CD4-positive, alpha-beta T cell treated with Interleukin-15 for 4 hours (primary cell): ENCODE measurements at regions not wholly inside any gene's neighbourhood (a gene's known extent, or its start where the extent isn't known, plus 50 kb on each side); places are given as distances from the start of the nearest gene placed in this dataset.

ENCODE experiments used
- DNase-seq: peaks from one replicate; pipeline ENCODE4 v3.0.0-alpha.2; 2020; ENCODE audit warnings: low spot score

DNA sequence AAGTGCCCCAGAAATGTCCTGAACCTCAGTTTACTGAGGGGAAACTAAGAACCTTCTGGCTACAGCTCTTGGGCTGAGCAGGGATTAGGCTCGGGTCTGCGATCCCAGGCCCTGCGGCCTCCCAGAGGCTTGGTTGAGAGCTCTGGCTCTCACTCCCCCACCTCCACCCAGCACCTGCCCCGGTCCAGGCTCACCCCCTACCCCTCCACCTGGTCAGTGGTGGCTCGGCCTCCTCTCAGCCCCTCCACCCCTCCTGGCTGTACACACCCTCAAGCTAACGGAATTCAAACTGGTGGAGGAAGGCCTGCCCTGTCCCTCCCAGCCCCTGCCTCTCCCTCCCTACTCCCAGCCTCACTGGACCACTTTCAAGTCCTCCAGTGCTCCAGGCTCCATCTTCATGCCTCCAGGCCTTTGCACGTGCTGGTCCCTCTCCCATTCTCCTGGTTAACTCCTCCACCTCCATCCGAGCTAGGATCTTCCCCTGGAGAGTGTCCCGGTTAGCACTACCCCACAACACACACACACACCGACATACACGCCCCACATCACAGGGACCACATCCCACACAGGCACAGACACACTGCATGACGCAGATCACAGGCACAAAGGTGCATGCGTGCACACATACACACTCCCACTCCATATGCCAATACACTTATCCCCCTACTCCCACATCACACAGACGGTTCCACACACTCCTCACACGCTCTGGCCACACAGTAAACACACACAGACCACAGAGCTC lies 130.9 kb downstream of the C9orf50 start:
- peak; percentile 54 for DNase-seq

DNA sequence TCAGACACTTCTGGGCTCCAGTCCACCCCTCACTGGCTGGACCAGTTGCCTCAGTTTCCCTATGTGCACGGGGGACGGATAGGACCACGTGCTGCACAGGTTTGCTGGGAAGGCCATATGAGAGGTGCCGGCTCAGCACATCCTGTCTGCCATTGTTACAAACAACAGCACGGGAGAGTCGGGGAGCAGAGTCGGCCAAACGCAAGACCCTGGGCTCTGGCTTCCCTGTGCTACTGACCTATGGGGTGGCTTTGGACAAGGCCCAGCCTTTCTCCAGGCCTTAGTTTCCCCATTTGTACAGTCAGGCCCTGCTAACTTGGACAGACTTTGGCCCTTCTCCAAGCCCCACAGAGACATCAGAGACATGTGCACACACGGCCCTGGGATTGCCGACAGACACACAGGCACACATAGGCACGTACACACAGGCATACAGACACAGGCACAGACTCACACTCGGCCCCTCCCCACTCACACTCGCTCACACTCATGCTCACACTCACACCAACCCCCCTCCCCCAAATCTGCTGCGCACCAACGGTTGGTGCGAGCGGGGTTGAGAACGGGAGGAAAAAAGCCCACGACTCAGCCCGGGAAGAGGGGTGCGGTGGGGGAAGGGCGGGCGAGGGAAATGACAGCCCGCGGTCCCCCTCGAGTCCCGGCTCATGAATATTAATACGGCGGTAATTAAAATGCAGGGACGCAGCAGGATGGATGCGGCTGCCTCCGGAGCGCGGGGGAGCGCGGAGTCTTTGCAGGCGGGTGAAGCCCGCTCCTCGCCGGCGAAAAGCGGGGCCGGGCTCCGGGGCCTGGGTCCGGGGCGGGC lies 133.0 kb downstream of the C9orf50 start:
- DNase-seq = peak; percentile 67

DNA sequence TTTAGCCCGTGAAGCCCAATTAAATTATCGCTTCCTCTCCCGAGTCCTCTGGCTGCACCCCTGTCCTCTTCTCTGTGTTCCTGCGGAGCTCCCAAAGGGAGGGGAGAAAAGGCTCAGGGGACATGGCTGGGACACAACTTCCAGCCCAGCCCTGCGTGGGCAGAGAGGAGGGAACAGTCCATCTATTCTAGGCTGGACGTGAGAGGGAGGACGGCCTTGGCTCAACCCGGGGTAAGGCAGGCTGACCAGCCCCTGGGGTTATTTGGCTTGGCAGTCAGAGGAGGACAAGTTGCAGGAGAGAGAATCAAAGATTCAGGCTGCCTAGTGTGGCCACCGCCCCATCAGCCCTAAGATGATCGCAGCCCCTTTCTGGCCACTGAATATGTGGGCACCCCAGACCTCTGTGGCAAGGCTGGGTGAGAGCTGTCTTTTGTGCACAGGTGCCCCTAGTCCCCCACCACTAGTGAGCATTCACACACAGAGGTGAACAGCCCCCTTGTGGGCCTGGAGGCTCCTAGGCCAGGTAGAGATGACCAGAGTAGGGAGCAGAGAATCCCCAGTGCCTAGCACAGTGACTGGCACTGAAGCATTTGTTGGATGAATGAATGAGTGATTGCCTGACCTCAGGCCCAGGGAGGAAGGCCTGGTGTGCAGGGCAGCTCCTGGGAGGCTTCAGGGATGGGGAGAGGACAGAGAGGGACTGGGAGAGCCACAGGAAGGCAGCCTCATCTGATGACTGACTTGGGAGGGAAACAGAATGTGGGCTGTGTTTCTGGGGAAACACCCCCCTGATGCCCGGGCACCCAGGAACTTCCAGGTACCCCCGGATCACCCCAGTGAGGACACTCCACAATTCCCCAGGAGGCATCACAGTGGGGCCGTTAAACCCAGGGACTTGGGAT lies 133.9 kb downstream of the C9orf50 start:
- no peak for DNase-seq

DNA sequence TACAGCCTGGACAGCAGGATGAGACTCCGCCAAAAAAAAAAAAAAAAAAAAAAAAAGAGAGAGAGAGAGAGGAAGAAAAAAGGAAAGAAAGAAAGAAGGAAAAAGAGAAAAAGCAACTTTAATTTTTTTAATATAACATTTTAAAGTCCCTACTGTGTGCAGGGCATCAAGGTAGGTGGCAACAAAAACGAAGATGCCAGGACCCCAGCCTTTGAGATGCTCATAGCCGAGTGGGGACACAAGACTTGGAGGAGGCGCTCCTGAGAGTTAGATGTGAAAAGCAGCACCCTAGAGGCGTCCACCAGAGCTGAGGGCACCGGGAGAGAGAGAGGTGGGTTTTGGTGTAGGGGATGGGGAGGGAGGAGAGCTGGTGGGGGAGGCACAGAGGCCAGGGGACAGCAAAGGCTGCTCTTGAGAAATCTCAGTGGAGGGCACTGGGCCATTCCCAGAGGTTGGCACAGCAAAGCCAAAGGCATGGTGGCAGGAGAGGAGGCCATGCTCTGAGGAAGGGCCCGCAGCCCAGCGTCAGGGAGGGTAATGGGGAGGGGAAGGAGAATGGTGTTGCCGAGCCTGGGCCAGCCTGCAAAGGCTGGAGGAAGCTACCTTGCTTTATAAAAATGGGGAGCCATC lies 135.6 kb downstream of the C9orf50 start:
- no peak for DNase-seq

DNA sequence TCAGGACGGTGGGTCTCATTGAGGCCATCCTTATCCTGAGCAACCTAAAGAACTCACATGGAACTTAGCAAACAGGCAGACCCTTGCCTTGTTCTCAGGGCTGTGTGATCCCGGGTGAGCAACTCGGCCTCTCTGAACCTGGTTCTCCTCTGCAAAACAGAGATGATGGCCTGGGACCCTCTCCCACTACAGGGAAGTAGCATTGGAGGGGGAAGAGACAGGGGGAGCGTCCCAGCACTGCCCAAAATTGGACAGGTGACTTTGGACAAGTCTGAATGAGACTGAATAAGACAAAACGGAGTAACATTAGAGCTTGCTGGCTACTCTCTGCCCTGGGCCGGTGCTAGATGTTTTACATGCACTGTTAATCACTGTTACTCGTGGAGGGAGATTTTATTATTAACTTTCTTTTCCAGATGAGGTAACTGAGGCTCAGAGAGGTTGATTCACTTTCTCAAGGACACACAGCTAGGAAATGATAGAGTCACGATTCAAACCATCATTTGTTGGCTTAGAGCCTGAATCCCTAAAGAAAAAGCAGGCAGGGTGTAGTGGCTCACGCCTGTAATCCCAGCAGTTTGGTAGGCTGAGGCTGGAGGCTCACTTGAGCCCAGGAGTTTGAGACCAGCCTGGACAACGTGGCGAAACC lies 136.4 kb downstream of the C9orf50 start:
- DNase-seq = no peak

DNA sequence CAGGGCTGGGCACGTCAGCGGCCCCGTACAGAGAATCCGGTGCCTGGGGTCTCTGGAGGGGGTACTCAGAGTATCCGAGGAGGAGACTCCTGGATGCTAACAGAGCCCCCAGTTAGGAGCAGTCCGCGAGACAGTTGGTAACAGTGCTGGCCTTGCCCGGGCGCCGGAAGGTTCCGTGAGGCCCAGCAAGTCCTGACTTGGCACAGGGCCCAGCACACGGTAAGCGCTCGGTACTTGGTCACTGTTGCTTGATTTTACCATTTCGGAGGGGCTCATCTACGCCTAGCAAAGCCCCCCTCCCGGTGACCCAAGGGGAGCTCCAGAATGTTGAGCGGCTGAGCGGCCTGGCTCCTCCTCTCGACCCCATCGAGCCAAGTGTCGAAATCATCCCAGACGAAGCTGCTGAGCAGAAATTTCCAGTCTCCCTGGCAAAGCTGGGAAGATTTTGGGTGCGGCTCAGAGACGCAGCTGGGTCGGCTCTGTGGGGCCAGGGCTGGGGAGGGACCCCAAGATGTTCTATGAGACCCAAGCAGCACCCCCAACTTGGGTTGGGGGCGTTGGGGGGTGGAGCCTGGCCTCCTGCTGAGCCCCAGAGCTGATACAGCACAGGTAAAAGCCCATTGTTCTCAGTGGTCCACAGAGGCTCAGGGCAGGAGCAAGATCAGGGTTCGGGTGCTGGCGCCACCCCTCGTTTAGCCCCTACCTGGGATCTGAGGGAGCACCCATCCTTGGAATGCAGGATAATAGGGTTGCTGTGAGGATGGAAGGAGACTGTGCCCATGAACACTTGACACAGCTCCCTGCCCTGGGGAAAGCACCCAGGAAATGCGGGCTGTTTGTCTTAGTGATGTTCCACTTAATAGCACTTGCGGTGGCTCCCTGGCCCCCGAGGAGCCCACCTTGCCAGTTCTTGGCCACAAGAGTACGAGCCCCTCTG lies 137.2 kb downstream of the C9orf50 start:
- DNase-seq = peak; percentile 43

DNA sequence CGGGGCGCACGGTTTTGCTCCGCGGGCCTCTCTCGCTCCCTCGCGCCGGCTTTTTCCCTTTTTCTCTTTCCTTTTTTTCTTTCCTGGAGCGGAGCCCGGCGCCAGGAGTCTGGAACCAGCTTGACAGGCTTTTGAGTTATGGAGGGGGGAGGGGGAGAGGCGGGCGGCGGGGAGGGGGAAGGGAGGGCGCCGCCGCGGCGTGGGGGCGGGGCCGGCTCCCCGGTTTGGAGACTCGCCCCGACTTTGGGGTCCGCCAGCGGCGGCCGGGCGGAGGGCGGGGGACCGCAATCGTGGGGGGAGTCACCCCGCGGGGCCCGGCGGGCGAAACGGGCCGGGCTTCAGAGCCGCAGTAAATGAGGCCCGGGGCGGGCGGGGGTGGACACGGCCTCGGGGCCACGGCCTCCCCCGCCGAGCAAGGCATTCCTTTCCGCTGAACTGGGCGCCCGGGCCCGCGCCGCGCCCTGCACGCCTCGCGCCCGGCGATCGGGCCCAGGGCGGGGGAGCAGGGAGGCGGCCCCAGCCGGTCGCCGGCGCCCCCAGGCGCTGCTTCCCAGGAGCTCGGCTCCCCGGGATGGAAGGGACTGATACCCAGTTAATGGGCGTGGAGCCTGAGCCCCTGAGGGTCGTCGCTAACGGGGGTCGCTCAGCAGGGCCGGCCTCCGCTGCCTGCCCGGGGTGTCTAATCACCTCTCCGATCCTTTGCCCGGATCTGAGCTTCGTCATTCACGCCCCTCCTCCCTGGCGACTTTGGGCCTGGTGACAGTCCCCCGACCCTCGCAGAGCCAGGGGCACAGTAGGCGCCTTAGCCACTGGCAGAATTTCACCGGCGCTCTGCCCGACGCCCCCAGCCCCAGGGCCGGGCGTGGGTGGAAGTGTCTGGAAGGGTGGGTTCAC lies 138.1 kb downstream of the C9orf50 start:
- no peak for DNase-seq

DNA sequence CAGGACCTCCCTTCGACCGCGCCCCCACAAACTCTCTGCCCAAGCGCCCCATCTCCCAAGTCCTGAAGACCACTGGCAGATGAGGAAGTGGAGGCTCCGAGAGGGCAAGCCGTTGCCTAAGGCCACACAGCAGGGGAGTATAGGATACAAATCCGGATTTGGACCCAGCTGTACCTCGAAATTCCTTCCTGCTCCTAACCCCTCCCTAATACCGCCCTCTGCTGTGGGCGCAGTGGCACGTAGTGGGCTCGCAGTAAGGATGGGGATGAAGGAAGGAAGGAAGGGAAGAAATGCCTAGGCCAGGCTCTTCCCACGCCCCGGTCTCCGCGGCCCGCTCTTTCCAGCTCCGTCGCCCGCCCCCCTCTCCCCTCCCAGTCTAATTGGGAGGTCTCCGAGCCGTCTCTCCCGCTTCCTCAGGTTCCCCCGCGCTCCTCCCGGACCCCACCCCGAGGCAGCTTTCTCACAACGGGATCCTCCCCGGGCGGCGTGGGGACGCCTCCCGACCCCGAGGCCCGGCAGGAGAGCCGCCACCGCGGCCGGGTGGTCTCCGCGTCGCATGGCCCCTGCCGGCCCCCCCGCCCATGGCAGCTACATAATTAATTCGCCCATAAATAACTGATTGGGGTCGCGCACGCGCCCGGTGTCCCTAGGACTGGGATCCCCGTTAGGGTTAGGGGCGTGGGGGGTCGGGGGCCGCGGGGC lies 138.9 kb downstream of the C9orf50 start:
- no peak for DNase-seq

DNA sequence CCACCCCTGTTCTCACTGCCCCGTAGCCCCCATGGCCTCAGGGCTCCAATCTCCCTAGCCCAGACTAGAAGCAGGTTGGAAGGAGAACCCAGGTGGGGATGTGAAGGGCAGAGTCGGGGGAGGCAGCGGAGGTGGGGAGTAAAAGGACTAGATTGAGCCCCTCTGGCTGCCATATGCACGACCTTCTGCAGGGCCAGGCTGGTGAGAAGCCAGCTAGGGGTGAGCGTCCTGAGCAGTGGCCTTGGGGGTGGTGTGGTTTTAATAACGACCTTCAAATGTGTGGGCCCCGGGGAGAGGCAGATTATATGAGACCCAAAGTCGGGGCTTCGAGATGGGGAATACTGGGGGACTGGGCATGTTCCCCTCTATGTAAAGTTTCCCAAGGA lies 139.5 kb downstream of the C9orf50 start:
- DNase-seq = no peak

DNA sequence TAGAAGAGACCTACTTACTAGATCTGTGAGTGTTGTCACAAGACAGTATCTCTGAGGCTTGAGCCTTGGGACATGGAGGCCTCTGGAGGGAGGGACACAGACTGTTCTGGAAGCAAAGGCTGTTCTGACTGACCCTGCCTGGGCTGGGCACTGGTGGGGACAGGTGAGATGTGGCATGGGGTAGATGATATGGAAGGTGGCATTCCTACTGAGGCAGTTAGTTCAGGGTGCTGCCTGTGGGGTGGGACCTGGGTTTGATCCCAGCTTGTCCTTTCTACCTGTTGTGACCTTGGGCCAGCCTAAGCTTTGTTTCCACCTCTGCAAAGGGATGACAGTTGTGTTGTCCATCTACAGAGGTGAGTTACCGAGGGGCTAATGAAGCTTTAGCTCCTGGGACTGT lies 140.2 kb downstream of the C9orf50 start:
- no peak for DNase-seq

DNA sequence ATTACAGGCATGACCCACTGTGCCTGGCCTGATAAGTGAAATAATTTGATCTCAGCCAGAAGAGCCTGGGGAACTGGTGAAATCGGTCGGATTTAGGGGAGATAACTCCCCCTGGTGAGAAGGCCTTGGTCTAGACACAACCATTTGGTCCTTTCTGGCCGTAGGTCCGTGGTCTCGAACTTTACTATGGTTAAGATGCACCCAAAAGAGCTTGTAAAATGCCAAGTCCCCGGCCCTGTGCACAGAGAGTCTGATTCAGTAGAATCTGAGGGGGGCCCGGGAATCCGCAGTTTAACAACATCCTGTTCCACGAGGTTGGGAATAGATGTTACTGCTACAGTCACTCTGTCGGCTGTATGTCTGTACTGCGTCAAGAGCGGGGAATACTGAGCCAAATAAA lies 140.7 kb downstream of the C9orf50 start:
- no peak for DNase-seq

DNA sequence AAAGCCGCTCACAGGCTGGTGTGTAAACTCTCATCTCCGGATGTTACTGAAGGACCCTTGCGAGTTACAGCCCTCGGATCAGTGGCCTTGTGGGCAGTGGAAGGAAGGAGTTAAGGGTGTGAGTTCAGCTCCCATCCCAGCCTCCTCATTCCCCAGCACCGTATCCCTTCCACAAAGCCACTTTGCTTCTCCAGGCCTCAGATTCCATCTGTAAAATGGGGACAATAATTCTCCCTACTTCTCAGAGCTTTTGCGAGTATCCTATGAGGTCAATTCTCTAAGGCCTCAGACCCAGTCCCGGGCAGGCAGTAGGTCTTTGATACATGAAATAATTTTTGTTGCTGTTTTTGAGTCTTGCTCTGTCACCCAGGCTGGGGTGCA lies 141.3 kb downstream of the C9orf50 start:
- DNase-seq = no peak

DNA sequence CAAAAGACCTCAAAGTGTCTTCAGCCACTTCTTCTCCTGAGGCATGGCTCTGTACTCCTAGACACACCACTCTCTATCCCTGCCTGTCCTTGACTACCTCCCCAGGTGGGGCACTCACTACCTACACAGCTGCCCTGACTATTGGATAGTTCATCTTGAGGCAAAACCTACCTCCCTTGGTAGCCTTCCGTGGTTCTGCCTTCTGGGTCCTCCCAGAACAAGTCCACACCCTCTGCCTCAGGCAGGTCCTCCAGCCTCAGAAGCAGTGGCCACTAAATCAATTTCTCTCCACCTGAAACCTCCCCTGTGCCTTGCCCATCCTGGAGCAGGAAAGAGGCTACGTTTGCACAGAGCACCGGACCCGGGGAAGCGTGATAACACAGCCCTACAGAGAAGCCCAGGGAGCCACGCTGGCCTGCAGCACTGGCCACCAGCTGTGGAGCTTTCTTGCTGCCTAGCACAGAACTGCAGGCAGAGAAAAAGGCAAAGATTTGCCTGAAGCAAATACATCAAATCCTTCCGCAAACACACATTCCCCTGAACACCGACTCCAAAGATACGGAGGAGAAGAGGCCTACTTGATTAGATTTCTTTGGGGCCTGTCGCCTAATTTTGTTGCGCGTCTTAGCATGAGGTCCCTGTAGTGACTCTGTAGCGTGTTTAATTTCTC lies 141.8 kb downstream of the C9orf50 start:
- DNase-seq = no peak

DNA sequence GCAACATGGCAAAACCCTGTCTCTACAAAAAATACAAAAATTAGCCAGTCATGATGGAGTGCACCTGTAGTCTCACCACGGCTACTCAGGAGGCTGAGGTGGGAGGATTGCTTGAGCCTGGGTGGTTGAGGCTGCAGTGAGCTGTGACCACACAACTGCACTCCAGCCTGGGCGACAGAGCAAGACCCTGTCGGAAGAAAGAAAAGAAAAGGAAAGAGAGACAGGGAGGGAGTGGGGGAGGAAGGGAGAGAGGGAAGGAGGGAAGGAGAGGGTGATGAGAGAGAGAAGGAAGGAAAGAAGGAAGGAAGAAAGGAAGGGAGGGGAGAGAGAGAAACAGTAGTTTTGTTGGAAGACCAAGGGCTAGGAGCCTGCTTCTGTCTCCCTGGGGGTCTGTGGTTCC lies 142.4 kb downstream of the C9orf50 start:
- no peak for DNase-seq

DNA sequence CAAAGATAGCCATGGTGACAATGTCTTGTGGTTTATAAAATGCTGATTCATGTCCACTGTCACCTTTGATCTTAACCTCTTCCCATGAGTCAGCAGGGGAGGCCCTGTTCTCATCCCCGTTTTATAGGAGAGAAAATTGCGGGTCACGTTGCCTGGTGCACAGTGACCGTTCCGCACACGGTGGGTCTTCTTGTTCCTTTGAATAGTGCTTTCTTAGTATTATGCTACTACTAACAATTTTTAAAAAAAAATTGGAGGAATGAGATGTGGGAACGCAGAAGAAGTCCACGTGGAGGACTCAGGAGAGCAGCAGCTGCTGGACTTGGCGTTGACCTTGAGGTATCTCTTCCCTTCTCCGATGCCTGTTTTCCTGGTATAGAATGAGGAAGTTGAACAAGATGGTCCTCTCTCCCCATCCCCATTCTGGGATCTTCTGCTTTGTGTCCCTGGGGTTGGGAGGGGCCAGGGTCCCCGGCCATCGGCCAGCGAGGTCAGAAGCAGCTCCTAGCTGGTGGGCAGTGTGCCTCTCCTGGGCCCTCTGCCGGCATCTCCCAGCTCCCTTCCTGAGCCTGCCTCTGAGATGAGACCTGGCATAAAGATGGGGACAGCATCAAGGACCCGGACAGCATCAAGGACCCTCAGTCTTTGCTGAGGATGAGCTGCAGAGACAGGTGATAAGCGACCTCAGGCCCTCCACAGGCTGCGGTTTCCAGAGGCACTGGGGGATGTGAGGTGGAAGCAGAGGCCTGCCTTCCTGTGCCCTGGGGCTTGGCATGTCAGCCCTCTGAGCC lies 143.9 kb downstream of the C9orf50 start:
- no peak for DNase-seq

DNA sequence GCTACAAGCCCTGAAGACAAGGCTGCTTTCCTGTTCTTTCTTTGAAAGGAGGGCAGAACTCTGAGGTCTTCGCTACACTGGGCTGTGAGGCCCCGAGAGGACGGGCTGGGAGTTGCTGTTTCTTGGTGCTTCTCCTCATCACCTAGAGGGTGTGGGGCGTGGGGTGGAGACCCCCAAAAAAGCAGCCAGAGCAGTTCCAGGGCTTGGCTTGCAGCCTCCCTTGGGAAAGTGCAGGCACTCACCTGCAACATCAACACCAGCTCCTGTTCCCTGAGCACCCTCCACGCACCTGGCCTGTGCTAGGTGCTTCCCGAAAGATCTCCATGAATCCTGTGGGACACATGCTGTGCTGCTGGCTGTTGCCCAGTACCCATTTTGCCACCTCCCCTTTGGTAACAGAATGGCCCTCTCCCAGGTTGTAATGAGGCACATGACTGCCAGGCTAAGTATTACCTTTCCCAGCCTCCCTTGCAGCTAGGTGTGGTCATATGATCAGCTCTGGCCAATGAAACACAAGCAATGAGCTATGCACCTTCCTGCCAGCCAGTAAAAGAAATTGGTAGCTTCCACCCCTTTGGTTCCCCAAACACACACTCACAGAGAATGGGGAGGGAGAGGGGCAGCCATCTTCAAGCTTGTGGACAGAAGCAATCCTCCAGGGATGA lies 146.0 kb downstream of the C9orf50 start:
- no peak for DNase-seq
